ENCODE measurements at regions not wholly inside any gene's neighbourhood (a gene's known extent, or its start where the extent isn't known, plus 50 kb on each side); places are given as distances from the start of the nearest gene placed in this dataset.

DNA sequence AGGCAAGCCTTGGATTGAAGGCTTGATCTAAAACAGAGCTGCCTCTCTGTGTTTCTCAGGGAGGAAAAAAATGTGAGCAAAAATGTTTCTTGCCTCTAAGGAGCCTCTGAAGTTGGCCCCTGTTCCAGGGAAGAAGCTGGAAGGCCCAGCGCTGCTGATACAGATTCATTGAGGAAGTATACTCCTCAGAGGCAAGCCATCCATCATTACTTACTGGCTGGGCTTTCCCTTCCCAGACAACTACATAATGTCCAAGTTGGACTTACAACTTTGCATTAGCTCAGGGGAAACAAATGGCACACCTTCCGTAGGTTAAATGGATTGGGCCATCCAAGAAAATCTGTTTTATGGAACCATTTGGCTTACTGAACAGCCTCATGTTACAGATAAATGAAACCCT, 263.7 kb upstream of the SEL1L start:
- no peak for TF ChIP-seq CTCF (IDR thresholded peaks at IDR 0.05; ENCODE audit: low read length, missing control alignments)
- no peak overlapping the region for H3K4me3 ChIP-seq (replicated peaks; ENCODE audit: low read depth, low read length)
- DNase-seq (ENCODE audit: low read depth), result no peak

DNA sequence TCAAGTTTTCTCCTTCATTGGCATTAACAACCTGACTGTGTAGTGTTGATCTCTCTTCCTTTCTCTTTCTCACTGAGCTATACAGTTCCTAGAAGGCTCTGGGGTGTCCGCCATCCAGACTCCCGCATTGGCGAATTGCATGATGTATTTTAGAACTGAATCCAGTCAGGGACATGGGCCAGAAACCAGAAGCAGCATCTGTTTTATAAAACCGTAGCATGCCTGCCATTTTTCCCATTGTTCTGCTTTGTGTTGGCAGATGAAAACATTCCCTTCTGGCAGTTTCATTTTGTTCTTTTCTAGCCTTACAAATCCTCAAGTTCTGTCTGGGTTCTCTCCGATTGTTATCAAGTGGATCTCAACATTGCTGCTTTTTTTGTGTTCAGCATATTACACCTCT, 268.3 kb upstream of the SEL1L start:
- DNase-seq (ENCODE audit: low read depth), result peak; percentile 2
- TF ChIP-seq CTCF (IDR thresholded peaks at IDR 0.05; ENCODE audit: low read length, missing control alignments), result no peak
- no peak overlapping the region for H3K4me3 ChIP-seq (replicated peaks; ENCODE audit: low read depth, low read length)

DNA sequence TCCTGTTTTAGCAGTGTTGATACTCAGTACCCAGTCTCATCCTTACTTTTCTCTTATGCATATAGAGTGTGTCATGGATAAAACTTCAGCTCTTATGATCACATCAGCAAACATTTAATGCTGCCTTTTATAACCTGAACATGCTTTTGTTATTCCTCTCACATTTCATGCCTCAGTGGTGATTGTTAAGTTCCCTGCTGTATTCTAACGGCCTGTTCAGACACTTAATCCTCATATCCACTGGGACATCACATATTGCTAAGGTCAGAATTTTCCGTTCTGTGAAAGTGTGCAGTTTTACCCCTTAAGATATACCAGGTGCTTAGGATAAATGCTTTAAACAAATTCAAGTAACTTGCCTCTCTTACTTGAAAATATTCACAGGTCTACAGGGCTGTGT, 268.7 kb upstream of the SEL1L start:
- TF ChIP-seq CTCF (IDR thresholded peaks at IDR 0.05; ENCODE audit: low read length, missing control alignments), result no peak
- no peak overlapping the region for H3K4me3 ChIP-seq (replicated peaks; ENCODE audit: low read depth, low read length)
- DNase-seq (ENCODE audit: low read depth), result no peak

- DNase-seq (ENCODE audit: low read depth), result no peak
- H3K4me3 ChIP-seq (replicated peaks; ENCODE audit: low read depth, low read length), result no peak overlapping the region
- no peak for TF ChIP-seq CTCF (IDR thresholded peaks at IDR 0.05; ENCODE audit: low read length, missing control alignments)
Observed at GRCh38 chr14:81805785-81806184, 272.1 kb upstream of the SEL1L start.

GRCh38 chr14:81811705-81812269, 278.1 kb upstream of the SEL1L start:
- no peak for TF ChIP-seq CTCF (IDR thresholded peaks at IDR 0.05; ENCODE audit: low read length, missing control alignments)
- H3K4me3 ChIP-seq (replicated peaks; ENCODE audit: low read depth, low read length), result no peak overlapping the region
- no peak for DNase-seq (ENCODE audit: low read depth)

DNA sequence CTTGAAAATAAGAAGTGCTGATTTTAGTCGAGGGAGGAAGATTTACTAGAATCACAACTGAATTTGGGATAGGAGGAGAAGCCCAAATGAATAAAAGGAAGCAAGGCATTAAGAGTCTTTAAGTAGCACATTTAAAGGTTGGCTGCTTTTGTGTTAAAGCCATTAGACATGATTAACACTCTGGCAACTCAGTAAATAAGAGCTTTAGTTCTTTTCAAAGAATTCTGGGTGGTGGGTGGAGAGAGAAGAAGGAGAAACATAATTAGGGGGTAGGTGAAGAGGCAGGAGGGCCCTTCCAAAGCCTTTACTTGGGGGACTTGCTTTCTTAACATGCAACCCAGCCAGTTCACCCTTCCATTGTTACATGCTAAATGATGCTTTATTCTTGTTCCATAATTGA, 284.6 kb upstream of the SEL1L start:
- no peak for DNase-seq (ENCODE audit: low read depth)
- TF ChIP-seq CTCF (IDR thresholded peaks at IDR 0.05; ENCODE audit: low read length, missing control alignments), result no peak
- no peak overlapping the region for H3K4me3 ChIP-seq (replicated peaks; ENCODE audit: low read depth, low read length)

- no peak for TF ChIP-seq CTCF (IDR thresholded peaks at IDR 0.05; ENCODE audit: low read length, missing control alignments)
- no peak for DNase-seq (ENCODE audit: low read depth)
- H3K4me3 ChIP-seq (replicated peaks; ENCODE audit: low read depth, low read length), result no peak overlapping the region
Observed at GRCh38 chr14:81819344-81819743, 285.7 kb upstream of the SEL1L start.

Measured in fibroblast of pulmonary artery (primary cell).